T-helper 1 cell treated with Interleukin-12 subunit alpha and Interleukin-12 subunit beta and Interleukin-4 antibody, amounts not matched to agents 30 μg/mL and 1 μg/mL, for 36 hours (primary cell): ENCODE measurements at regions not wholly inside any gene's neighbourhood (a gene's known extent, or its start where the extent isn't known, plus 50 kb on each side); places are given as distances from the start of the nearest gene placed in this dataset.

Experiments used
- H3K27ac Mint-ChIP-seq: one replicate; pipeline ENCODE4 v1.8.0; 2021; ENCODE audit warnings: mild to moderate bottlenecking, mixed read lengths
- H3K27me3 Mint-ChIP-seq: one replicate; pipeline ENCODE4 v1.8.0; 2021; ENCODE audit warnings: low read depth, mixed read lengths
- H3K36me3 Mint-ChIP-seq: one replicate; pipeline ENCODE4 v1.8.0; 2021; ENCODE audit warnings: low read depth, mixed read lengths
- H3K4me1 Mint-ChIP-seq: one replicate; pipeline ENCODE4 v1.8.0; 2021; ENCODE audit warnings: low read depth, mixed read lengths
- H3K4me3 Mint-ChIP-seq: one replicate; pipeline ENCODE4 v1.8.0; 2021; ENCODE audit warnings: mild to moderate bottlenecking, moderate library complexity, mixed read lengths
- H3K9me3 Mint-ChIP-seq: one replicate; pipeline ENCODE4 v1.8.0; 2021; ENCODE audit warnings: mixed read lengths

- Mint-ChIP-seq H3K27ac (no peak overlapping the region), H3K9me3 (no peaks in the 10 kb centered on the region), H3K27me3 (peaks cover 3% of the 10 kb centered on the region), H3K36me3 (no peaks in the 10 kb centered on the region), H3K4me3 (no peak overlapping the region), H3K4me1 (peaks cover 11% of the 10 kb centered on the region)
Measured at GRCh38 chr4:176433983-176434382, 114.2 kb downstream of the SPCS3 start.

DNA sequence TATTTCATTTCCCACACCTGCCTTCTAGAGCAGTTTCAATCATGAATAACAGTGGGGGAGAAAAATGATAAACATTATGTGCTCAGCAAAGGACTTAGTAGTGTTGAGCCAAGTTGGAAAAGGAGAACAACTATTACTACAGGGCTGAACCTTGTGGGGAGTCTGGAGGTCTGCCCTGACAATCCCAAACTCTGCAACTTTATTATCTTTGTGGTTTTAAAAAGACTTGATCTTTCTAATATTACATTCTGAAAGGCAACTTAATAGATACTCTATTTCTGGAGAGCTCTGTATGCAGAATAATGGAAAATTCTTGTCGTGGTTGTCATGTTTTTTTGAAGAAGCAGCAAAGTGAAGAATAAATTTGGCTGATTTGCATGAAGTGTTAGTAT lies 116.1 kb downstream of the SPCS3 start:
- H3K9me3 Mint-ChIP-seq = no peaks in the 10 kb centered on the region
- no peak overlapping the region for H3K27ac Mint-ChIP-seq
- no peaks in the 10 kb centered on the region for H3K36me3 Mint-ChIP-seq
- peaks cover 5% of the 10 kb centered on the region for H3K27me3 Mint-ChIP-seq
- H3K4me1 Mint-ChIP-seq = peaks cover 11% of the 10 kb centered on the region
- H3K4me3 Mint-ChIP-seq = no peak overlapping the region

GRCh38 chr4:176436293-176436973 lies 116.7 kb downstream of the SPCS3 start:
- Mint-ChIP-seq H3K27me3 (peaks cover 5% of the 10 kb centered on the region), H3K27ac (peak overlapping the region; percentile 38), H3K4me3 (no peak overlapping the region), H3K36me3 (no peaks in the 10 kb centered on the region), H3K4me1 (peaks cover 11% of the 10 kb centered on the region), H3K9me3 (no peaks in the 10 kb centered on the region)

- H3K4me3 Mint-ChIP-seq = no peak overlapping the region
- no peak overlapping the region for H3K27ac Mint-ChIP-seq
Measured at GRCh38 chr4:176437756-176438155, 118.0 kb downstream of the SPCS3 start.

GRCh38 chr4:176438401-176438800 lies 118.6 kb downstream of the SPCS3 start:
- H3K4me1 Mint-ChIP-seq = peaks cover 11% of the 10 kb centered on the region
- H3K9me3 Mint-ChIP-seq = no peaks in the 10 kb centered on the region
- no peak overlapping the region for H3K27ac Mint-ChIP-seq
- peaks cover 5% of the 10 kb centered on the region for H3K27me3 Mint-ChIP-seq
- H3K4me3 Mint-ChIP-seq = no peak overlapping the region
- no peaks in the 10 kb centered on the region for H3K36me3 Mint-ChIP-seq

More at GRCh38 chr4:176437756-176438155, 118.0 kb downstream of the SPCS3 start:
- no peaks in the 10 kb centered on the region for H3K36me3 Mint-ChIP-seq
- peaks cover 5% of the 10 kb centered on the region for H3K27me3 Mint-ChIP-seq
- H3K4me1 Mint-ChIP-seq = peaks cover 11% of the 10 kb centered on the region
- H3K9me3 Mint-ChIP-seq = no peaks in the 10 kb centered on the region

DNA sequence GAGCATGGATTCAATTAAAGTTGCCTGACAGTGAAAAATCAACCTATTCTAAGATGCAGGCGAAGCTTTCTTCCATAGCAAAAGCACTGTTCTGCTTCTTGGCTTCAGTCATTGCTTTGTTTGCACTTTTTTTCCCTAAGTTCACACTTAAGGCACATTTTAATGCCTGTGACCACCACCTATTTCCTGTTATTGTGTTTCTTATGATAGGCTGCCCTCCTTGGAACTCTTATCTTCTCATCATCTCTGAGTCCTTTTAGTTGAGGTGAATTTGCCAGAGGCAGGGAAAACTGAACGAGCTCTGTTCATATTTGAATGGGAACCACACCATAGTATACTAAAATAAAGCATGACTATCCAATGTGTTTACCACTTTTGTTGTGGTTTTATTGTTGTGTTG lies 119.8 kb downstream of the SPCS3 start:
- Mint-ChIP-seq H3K4me1 (peaks cover 11% of the 10 kb centered on the region), H3K4me3 (no peak overlapping the region), H3K27ac (no peak overlapping the region), H3K36me3 (no peaks in the 10 kb centered on the region), H3K27me3 (peaks cover 5% of the 10 kb centered on the region), H3K9me3 (no peaks in the 10 kb centered on the region)

- no peaks in the 10 kb centered on the region for H3K36me3 Mint-ChIP-seq
- H3K4me1 Mint-ChIP-seq = peaks cover 11% of the 10 kb centered on the region
- H3K27me3 Mint-ChIP-seq = peaks cover 5% of the 10 kb centered on the region
- no peak overlapping the region for H3K27ac Mint-ChIP-seq
- no peaks in the 10 kb centered on the region for H3K9me3 Mint-ChIP-seq
- no peak overlapping the region for H3K4me3 Mint-ChIP-seq
Measured at GRCh38 chr4:176440698-176441097, 120.9 kb downstream of the SPCS3 start.

GRCh38 chr4:176441594-176441993 lies 121.8 kb downstream of the SPCS3 start:
- Mint-ChIP-seq H3K27ac (no peak overlapping the region), H3K36me3 (no peaks in the 10 kb centered on the region), H3K9me3 (no peaks in the 10 kb centered on the region), H3K4me1 (peaks cover 7% of the 10 kb centered on the region), H3K27me3 (peaks cover 5% of the 10 kb centered on the region), H3K4me3 (no peak overlapping the region)

GRCh38 chr4:176443117-176443516 lies 123.4 kb downstream of the SPCS3 start:
- Mint-ChIP-seq H3K27ac (no peak overlapping the region), H3K36me3 (no peaks in the 10 kb centered on the region), H3K9me3 (no peaks in the 10 kb centered on the region), H3K4me3 (no peak overlapping the region), H3K4me1 (no peaks in the 10 kb centered on the region), H3K27me3 (peaks cover 5% of the 10 kb centered on the region)

GRCh38 chr4:176443646-176444409 lies 124.1 kb downstream of the SPCS3 start:
- no peaks in the 10 kb centered on the region for H3K4me1 Mint-ChIP-seq
- peaks cover 5% of the 10 kb centered on the region for H3K27me3 Mint-ChIP-seq
- no peak overlapping the region for H3K27ac Mint-ChIP-seq
- no peak overlapping the region for H3K4me3 Mint-ChIP-seq
- no peaks in the 10 kb centered on the region for H3K9me3 Mint-ChIP-seq
- no peaks in the 10 kb centered on the region for H3K36me3 Mint-ChIP-seq

- H3K9me3 Mint-ChIP-seq = no peaks in the 10 kb centered on the region
- no peak overlapping the region for H3K4me3 Mint-ChIP-seq
- no peak overlapping the region for H3K27ac Mint-ChIP-seq
- no peaks in the 10 kb centered on the region for H3K4me1 Mint-ChIP-seq
- H3K36me3 Mint-ChIP-seq = no peaks in the 10 kb centered on the region
- H3K27me3 Mint-ChIP-seq = peaks cover 4% of the 10 kb centered on the region
Measured at GRCh38 chr4:176444741-176445140, 125.0 kb downstream of the SPCS3 start.

DNA sequence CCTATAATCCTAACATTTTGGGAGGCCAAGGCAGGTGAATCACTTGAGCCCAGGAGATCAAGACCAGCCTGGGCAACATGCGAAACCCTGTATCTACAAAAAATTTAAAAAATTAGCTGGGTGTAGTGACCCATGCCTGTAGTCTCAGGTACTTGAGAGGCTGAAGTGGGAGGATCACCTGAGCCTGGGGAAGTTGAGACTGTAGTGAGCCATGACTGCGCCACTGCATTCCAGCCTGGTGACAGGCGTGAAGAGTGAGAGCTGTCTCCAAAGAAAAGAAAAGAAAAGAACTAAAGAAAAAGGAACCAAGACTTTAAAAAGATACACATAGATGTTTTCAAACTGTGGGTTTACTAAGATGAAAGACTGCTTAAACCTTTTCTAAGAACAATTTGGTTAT lies 129.0 kb downstream of the SPCS3 start:
- Mint-ChIP-seq H3K36me3 (no peaks in the 10 kb centered on the region), H3K4me3 (no peak overlapping the region), H3K9me3 (no peaks in the 10 kb centered on the region), H3K4me1 (no peaks in the 10 kb centered on the region), H3K27ac (no peak overlapping the region), H3K27me3 (no peaks in the 10 kb centered on the region)

GRCh38 chr4:176451443-176451842 lies 131.7 kb downstream of the SPCS3 start:
- Mint-ChIP-seq H3K36me3 (no peaks in the 10 kb centered on the region), H3K9me3 (no peaks in the 10 kb centered on the region), H3K4me1 (no peaks in the 10 kb centered on the region), H3K27ac (no peak overlapping the region), H3K27me3 (no peaks in the 10 kb centered on the region), H3K4me3 (no peak overlapping the region)

DNA sequence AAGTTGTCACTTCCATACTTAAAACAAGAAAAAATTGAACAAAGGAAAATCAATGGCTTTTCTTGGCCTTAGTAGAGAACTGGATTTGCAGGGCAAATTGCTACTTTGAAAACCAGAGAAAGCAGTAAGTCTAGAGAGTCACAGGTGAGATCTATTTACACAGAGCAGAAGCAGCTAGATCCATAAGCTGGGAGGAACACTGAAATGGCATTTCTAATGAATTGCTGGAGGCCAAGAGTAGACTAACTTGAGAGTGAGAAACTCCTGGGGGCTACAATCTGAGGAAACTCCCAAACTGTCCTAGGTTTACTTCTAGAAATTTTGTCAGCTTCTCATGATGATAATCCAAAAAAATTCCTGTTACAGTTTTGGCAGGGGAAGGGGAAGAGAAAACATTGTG lies 133.3 kb downstream of the SPCS3 start:
- no peaks in the 10 kb centered on the region for H3K27me3 Mint-ChIP-seq
- H3K36me3 Mint-ChIP-seq = no peaks in the 10 kb centered on the region
- H3K27ac Mint-ChIP-seq = no peak overlapping the region
- no peak overlapping the region for H3K4me3 Mint-ChIP-seq
- H3K4me1 Mint-ChIP-seq = no peaks in the 10 kb centered on the region
- H3K9me3 Mint-ChIP-seq = no peaks in the 10 kb centered on the region

DNA sequence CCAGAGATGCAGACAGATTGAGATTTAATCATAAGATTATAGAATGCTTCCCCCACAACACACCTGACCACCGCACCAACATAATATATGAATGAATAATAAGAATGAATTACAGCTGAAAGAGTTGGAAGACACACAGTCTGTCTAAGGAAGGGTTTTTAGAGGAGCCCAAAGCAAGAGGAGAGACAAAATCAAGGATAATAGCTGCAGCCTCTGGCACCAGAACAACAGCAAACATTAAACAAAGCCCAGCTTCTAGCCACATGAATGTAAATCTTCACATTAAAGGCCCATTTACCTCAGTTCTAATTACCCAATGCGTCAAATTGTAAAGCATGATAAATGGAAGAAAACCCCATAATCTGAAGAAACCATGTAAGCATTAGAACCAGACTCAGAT lies 133.9 kb downstream of the SPCS3 start:
- no peaks in the 10 kb centered on the region for H3K9me3 Mint-ChIP-seq
- no peaks in the 10 kb centered on the region for H3K27me3 Mint-ChIP-seq

More for the DNA sequence above, 133.9 kb downstream of the SPCS3 start:
- Mint-ChIP-seq H3K27ac (no peak overlapping the region), H3K4me1 (no peaks in the 10 kb centered on the region), H3K4me3 (no peak overlapping the region), H3K36me3 (no peaks in the 10 kb centered on the region)
